Body of pancreas (tissue), 4 donors: ENCODE measurements at regions not wholly inside any gene's neighbourhood (a gene's known extent, or its start where the extent isn't known, plus 50 kb on each side); places are given as distances from the start of the nearest gene placed in this dataset.

Source experiments
- ATAC-seq: fragments of 150-250 bp; one replicate; pipeline ENCODE4 v1.9.1; 2016
- DNase-seq, 4 donors: peaks; one replicate each; pipeline ENCODE4 v3.0.0-alpha.2; 2019
- H3K27ac ChIP-seq, 4 donors: fragments of 200-600 bp; sonication (generic); 1 replicate in 3 of 4; 2 replicates in 1 of 4; pipeline versions ENCODE4 v1.5.1 to v1.6.1; 2016 to 2019; ENCODE audit warnings: mild to moderate bottlenecking in 1 of 4, mixed read lengths in 1 of 4, moderate library complexity in 1 of 4
- H3K27me3 ChIP-seq, 2 donors: fragments of 200-600 bp; sonication (generic); one replicate each; pipeline ENCODE4 v1.6.0; 2016; ENCODE audit warnings: mild to moderate bottlenecking in 1 of 2
- H3K36me3 ChIP-seq, 2 donors: fragments of 200-600 bp; sonication (generic); replicated peaks in 1 of 2; 2 replicates each; pipeline ENCODE4 v1.5.1; 2016; ENCODE audit warnings: low read depth in 2 of 2; ENCODE audit not compliant: insufficient read depth in 1 of 2
- H3K4me1 ChIP-seq: fragments of 200-600 bp; sonication (generic); one replicate; pipeline ENCODE4 v1.6.0; 2016
- H3K4me3 ChIP-seq, 2 donors: fragments of 200-600 bp; sonication (generic); 1 replicate in 1 of 2; 2 replicates in 1 of 2; pipeline ENCODE4 v1.5.1; 2016 to 2019
- H3K9me3 ChIP-seq, 3 donors: fragments of 200-600 bp; sonication (generic); 1 replicate in 2 of 3; 2 replicates in 1 of 3; pipeline ENCODE4 v1.5.1; 2016
- CTCF ChIP-seq, 7 experiments: fragments of 450-650 bp in 4 of 7; fragments of 200-600 bp in 3 of 7; sonication (generic) in 3 of 7; IDR thresholded peaks; one replicate each; pipeline ENCODE4 v1.5.1; 2016 to 2019; ENCODE audit warnings: antibody characterized with exemption in 7 of 7
- POLR2A ChIP-seq, 3 donors: fragments of 450-650 bp; IDR thresholded peaks; one replicate each; pipeline ENCODE4 v1.6.1; 2016; ENCODE audit warnings: antibody characterized with exemption in 3 of 3, mild to moderate bottlenecking in 2 of 3
- WGBS, 2 donors: methylation state at CpG; one replicate each; pipeline ENCODE4 v1.1.5; 2017; 5-methylcytosine and 5-hydroxymethylcytosine counted together
- intact Hi-C: fragments of 100-400 bp; cut with DNase I; formaldehyde crosslinking; loops from one replicate; pipeline ENCODE4 v1.15.1; 2023

GRCh38 chr6:141260627-141261015, 872.1 kb upstream of the GJE1 start:
- Histone ChIP-seq H3K36me3 (no peaks in the 10 kb centered on the region), H3K4me3 (no peak overlapping the region), H3K4me1 (no peaks in the 10 kb centered on the region), H3K9me3 (no peaks in the 10 kb centered on the region), H3K27ac (no peak overlapping the region), H3K27me3 (no peaks in the 10 kb centered on the region)
- intact Hi-C loops: no loop called here
- TF ChIP-seq CTCF (IDR thresholded peaks at IDR 0.05): no peak
- TF ChIP-seq POLR2A (IDR thresholded peaks at IDR 0.05): no peak
- DNase-seq: no peak
- WGBS, 2 donors: 43 to 89% methylated on average over 1 to 5 of the region's 7 CpGs
- no peak for ATAC-seq

- intact Hi-C loops: no loop called here
- Histone ChIP-seq H3K9me3 (no peaks in the 10 kb centered on the region), H3K27ac (no peak overlapping the region), H3K4me3 (no peak overlapping the region), H3K4me1 (no peaks in the 10 kb centered on the region), H3K36me3 (no peaks in the 10 kb centered on the region), H3K27me3 (no peaks in the 10 kb centered on the region)
- no peak for TF ChIP-seq CTCF (IDR thresholded peaks at IDR 0.05)
- no peak for TF ChIP-seq POLR2A (IDR thresholded peaks at IDR 0.05)
- DNase-seq: no peak
- WGBS, 2 donors: 70 to 75% methylated on average over 5 of the region's 5 CpGs
- ATAC-seq: no peak
These were observed 872.9 kb upstream of the GJE1 start for GRCh38 chr6:141259807-141260206.

GRCh38 chr6:141259091-141259490, 873.6 kb upstream of the GJE1 start:
- 79 to 86% methylated on average over 3 of the region's 3 CpGs for WGBS, 2 donors
- no peak for TF ChIP-seq CTCF (IDR thresholded peaks at IDR 0.05)
- TF ChIP-seq POLR2A (IDR thresholded peaks at IDR 0.05): no peak
- no peak for DNase-seq
- H3K27me3 ChIP-seq: no peaks in the 10 kb centered on the region
- no peak overlapping the region for H3K27ac ChIP-seq
- no peaks in the 10 kb centered on the region for H3K9me3 ChIP-seq
- intact Hi-C loops: no loop called here
- H3K36me3 ChIP-seq: no peaks in the 10 kb centered on the region
- ATAC-seq: no peak
- H3K4me1 ChIP-seq: no peaks in the 10 kb centered on the region
- no peak overlapping the region for H3K4me3 ChIP-seq

- Histone ChIP-seq H3K9me3 (no peaks in the 10 kb centered on the region), H3K27ac (no peak overlapping the region), H3K36me3 (no peaks in the 10 kb centered on the region), H3K4me3 (no peak overlapping the region), H3K27me3 (no peaks in the 10 kb centered on the region), H3K4me1 (no peaks in the 10 kb centered on the region)
- 71 to 86% methylated on average over 5 of the region's 5 CpGs for WGBS, 2 donors
- no peak for ATAC-seq
- TF ChIP-seq CTCF (IDR thresholded peaks at IDR 0.05): no peak
- TF ChIP-seq POLR2A (IDR thresholded peaks at IDR 0.05): no peak
- DNase-seq: no peak
- intact Hi-C loops: no loop called here
These were observed 874.2 kb upstream of the GJE1 start for GRCh38 chr6:141258516-141258915.

- 73 to 76% methylated on average over 3 of the region's 3 CpGs for WGBS, 2 donors
- H3K27me3 ChIP-seq: no peaks in the 10 kb centered on the region
- no peak for TF ChIP-seq POLR2A (IDR thresholded peaks at IDR 0.05)
- TF ChIP-seq CTCF (IDR thresholded peaks at IDR 0.05): no peak
- intact Hi-C loops: no loop called here
- H3K27ac ChIP-seq: no peak overlapping the region
- no peaks in the 10 kb centered on the region for H3K4me1 ChIP-seq
- ATAC-seq: no peak
- DNase-seq: no peak
- no peak overlapping the region for H3K4me3 ChIP-seq
- no peaks in the 10 kb centered on the region for H3K9me3 ChIP-seq
- no peaks in the 10 kb centered on the region for H3K36me3 ChIP-seq
These were observed 878.4 kb upstream of the GJE1 start for GRCh38 chr6:141254336-141254735.
